ENCODE measurements at regions not wholly inside any gene's neighbourhood (a gene's known extent, or its start where the extent isn't known, plus 50 kb on each side); places are given as distances from the start of the nearest gene placed in this dataset.

DNA sequence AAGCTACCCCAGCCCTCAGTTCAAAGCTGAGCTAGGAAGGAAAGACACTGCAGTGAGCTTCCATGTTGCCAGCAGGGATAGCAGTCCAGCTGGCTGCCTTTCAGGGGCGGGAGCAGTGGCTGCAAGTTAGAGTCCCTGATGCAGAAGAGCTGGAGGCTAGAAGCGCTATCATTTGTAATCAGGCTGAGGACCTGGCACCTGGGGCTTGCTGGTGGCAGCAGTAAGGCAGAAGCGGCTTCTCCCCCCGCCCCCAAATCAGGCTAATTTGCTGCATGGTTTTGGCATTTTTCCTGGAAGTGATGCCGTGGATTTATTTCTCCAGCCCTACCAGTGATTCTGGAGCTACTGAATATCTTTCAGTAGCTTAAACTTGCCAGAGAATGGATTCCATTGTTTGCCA, 203.3 kb downstream of the CLCN4 start:
- H3K4me3 ChIP-seq (ENCODE audit: low read depth, low read length), result no peak overlapping the region
- peak; percentile 11 for DNase-seq (ENCODE audit: low read depth)
- TF ChIP-seq, protein P1, sequence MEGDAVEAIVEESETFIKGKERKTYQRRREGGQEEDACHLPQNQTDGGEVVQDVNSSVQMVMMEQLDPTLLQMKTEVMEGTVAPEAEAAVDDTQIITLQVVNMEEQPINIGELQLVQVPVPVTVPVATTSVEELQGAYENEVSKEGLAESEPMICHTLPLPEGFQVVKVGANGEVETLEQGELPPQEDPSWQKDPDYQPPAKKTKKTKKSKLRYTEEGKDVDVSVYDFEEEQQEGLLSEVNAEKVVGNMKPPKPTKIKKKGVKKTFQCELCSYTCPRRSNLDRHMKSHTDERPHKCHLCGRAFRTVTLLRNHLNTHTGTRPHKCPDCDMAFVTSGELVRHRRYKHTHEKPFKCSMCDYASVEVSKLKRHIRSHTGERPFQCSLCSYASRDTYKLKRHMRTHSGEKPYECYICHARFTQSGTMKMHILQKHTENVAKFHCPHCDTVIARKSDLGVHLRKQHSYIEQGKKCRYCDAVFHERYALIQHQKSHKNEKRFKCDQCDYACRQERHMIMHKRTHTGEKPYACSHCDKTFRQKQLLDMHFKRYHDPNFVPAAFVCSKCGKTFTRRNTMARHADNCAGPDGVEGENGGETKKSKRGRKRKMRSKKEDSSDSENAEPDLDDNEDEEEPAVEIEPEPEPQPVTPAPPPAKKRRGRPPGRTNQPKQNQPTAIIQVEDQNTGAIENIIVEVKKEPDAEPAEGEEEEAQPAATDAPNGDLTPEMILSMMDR (IDR thresholded peaks at IDR 0.05; ENCODE audit: insufficient read depth, low read length), result no peak

DNA sequence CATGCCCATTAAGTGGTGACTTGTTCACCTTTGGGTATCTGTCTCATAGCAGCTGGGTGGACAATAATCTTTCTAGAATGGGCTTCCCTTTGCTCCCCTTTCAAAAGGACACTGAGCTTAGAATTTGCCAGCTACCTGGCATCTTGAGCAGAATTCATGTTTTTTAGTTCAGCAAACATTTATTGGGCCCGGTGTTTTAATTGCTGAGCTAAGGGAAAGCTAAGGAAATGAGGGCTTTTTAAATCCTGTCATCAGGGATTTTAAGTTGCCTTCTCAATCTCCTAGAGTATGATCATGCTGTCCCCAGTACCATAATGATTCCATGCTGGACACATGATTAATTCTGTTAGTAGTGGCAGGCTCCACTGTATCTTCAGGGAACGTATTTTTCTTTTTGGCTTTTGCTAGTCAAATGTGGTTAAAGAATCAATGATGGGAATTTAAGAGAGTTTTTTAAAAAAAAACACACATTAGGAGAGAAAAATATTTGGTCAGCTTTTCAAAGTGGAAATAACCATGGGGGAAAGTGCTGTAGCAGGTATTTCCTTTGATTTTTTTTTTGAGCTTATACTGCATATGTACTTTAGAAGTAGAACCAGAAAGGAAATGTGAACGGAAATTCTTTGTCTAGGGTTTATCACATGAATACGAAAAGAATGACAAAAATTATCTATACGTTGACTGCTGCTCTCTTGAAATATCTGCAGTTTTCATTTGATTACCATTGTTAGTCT, 208.9 kb downstream of the CLCN4 start:
- TF ChIP-seq, protein P1 (IDR thresholded peaks at IDR 0.05; ENCODE audit: insufficient read depth, low read length), result no peak
- DNase-seq (ENCODE audit: low read depth), result no peak
- no peak overlapping the region for H3K4me3 ChIP-seq (ENCODE audit: low read depth, low read length)

DNA sequence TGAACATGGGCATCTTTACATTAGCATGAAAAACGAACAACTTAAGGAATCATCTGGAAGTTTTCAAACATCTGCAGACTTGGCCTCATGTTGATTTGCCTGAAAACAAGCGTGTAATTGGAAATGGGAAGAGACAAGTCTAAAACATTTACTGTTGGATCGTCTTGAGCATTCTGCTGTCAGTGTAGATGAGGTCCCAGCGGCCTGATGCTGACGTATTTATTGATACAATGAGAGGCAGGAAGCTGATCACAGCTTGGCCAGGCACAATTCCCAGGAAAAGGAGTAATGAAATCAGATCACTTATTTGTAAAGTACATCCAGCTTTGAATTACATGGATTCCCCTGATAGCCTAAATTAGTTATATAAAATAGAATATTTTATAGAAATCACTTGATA, 210.6 kb downstream of the CLCN4 start:
- DNase-seq (ENCODE audit: low read depth), result no peak
- TF ChIP-seq, protein P1 (IDR thresholded peaks at IDR 0.05; ENCODE audit: insufficient read depth, low read length), result no peak
- H3K4me3 ChIP-seq (ENCODE audit: low read depth, low read length), result no peak overlapping the region

DNA sequence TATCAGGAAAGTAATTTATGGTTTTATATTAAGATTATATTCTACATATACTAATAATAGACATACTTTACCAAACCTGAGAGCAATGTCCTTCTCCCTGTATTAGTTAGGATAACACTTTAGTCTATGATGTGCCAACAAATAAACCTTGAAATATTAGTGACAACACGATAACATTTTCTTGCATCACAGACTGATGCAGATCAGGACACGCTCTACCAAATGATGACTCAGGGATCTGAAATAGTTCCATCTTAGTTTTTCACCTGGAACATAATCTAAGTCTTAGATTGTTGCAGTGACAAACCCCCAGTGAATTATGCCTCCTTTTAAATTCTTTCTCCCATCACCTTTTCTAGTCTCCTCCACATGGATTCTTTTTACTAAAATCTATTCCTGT, 214.2 kb downstream of the CLCN4 start:
- TF ChIP-seq, protein P1 (IDR thresholded peaks at IDR 0.05; ENCODE audit: insufficient read depth, low read length), result no peak
- no peak for DNase-seq (ENCODE audit: low read depth)
- no peak overlapping the region for H3K4me3 ChIP-seq (ENCODE audit: low read depth, low read length)

DNA sequence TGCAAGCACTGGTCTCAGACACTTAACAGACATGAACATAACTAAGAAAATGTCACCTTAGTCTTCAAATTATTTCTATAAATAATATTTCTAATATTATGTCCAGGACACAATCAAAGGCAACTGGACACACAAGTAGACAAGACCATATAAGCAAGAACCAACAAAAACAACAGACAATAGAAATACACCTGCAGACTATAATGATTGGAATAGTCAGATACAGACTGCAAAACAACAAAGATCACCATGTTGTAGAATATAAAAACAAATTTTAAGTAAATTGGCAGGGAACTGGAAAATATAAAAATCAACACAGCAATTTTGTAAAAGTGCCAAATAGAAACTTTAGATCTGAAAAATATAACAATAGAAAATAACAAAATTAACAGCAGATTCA, 220.7 kb downstream of the CLCN4 start:
- H3K4me3 ChIP-seq (ENCODE audit: low read depth, low read length), result no peak overlapping the region
- TF ChIP-seq, protein P1 (IDR thresholded peaks at IDR 0.05; ENCODE audit: insufficient read depth, low read length), result no peak
- no peak for DNase-seq (ENCODE audit: low read depth)

DNA sequence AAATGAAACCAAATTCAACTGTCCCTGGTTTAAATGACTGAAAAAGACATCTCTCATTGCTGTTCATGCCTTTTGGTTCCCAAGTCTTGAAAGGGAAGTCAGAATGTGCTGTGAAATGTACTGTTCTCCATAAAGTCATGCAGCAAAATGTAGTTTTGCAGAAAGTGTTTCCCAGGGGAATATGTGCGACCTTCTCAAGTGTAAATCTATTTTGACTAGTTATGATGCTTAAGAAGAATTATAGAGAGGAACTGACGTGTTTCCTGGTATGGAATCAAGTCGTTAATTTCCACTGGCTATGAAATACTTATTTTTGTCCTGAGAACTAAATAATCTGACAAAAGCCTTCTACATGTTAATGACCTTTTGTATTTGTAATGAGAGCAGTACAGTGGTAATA, 223.1 kb downstream of the CLCN4 start:
- DNase-seq (ENCODE audit: low read depth), result no peak
- H3K4me3 ChIP-seq (ENCODE audit: low read depth, low read length), result no peak overlapping the region
- TF ChIP-seq, protein P1 (IDR thresholded peaks at IDR 0.05; ENCODE audit: insufficient read depth, low read length), result no peak

DNA sequence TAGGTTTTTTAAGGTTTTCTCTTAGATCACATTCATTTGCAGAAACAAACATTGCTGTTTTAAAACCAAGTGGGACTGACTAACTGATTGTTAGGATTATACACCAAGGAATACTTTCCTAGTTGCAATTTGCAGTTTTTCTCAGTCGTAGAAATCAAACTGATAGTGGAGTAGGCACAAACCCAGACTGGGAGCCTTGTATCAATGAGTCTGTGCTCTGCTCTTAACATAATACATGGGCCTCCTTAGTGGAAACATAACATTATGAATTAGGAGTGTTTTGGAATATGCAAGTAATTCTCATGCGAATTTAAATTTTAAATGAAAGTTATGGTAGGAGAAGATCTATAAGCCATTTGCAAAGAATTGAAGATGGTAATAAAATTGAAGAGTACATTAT, 223.5 kb downstream of the CLCN4 start:
- TF ChIP-seq, protein P1 (IDR thresholded peaks at IDR 0.05; ENCODE audit: insufficient read depth, low read length), result no peak
- DNase-seq (ENCODE audit: low read depth), result no peak
- H3K4me3 ChIP-seq (ENCODE audit: low read depth, low read length), result no peak overlapping the region
